Neuronal stem cell (in vitro differentiated cells): ENCODE measurements at regions not wholly inside any gene's neighbourhood (a gene's known extent, or its start where the extent isn't known, plus 50 kb on each side); places are given as distances from the start of the nearest gene placed in this dataset.

Source experiments
- DNase-seq: peaks from one replicate; pipeline ENCODE4 v3.0.0-alpha.2; 2013; ENCODE audit warnings: low spot score
- H2AFZ ChIP-seq: one replicate; pipeline ENCODE4 v1.6.1; 2013; ENCODE audit warnings: mild to moderate bottlenecking, low read length, inconsistent platforms
- H2AK5ac ChIP-seq: 2 replicates; pipeline ENCODE4 v1.6.1; 2013; ENCODE audit warnings: low read depth, mild to moderate bottlenecking, inconsistent platforms, low read length, moderate library complexity, mixed read lengths
- H2BK120ac ChIP-seq: 2 replicates; pipeline ENCODE4 v1.6.1; 2013; ENCODE audit warnings: low read depth, mild to moderate bottlenecking, inconsistent platforms, low read length, moderate library complexity, mixed read lengths
- H2BK12ac ChIP-seq: one replicate; pipeline ENCODE4 v1.6.1; 2013; ENCODE audit warnings: low read length, inconsistent platforms
- H2BK15ac ChIP-seq: 2 replicates; pipeline ENCODE4 v1.6.1; 2013; ENCODE audit warnings: mild to moderate bottlenecking, low read length, inconsistent platforms, mixed read lengths
- H2BK5ac ChIP-seq: one replicate; pipeline ENCODE4 v1.6.1; 2013; ENCODE audit warnings: inconsistent platforms, mild to moderate bottlenecking, low read length, moderate library complexity
- H3K14ac ChIP-seq: one replicate; pipeline ENCODE4 v1.6.1; 2013; ENCODE audit warnings: low read length, inconsistent platforms
- H3K18ac ChIP-seq: 2 replicates; pipeline ENCODE4 v1.6.1; 2013; ENCODE audit warnings: low read length, inconsistent platforms
- H3K23ac ChIP-seq: 2 replicates; pipeline ENCODE4 v1.6.1; 2013; ENCODE audit warnings: low read depth, mild to moderate bottlenecking, mixed read lengths, low read length, inconsistent platforms; ENCODE audit not compliant: poor library complexity
- H3K27ac ChIP-seq: replicated peaks from 3 replicates; pipeline ENCODE4 v1.5.1; 2013; ENCODE audit warnings: low read length, inconsistent platforms
- H3K27me3 ChIP-seq, 3 experiments: 2 replicates each; pipeline ENCODE4 v1.6.1; 2013; ENCODE audit warnings: low read length in 3 of 3, mild to moderate bottlenecking in 2 of 3, inconsistent platforms in 1 of 3, low read depth in 1 of 3, mixed read lengths in 1 of 3, moderate library complexity in 1 of 3; ENCODE audit not compliant: control insufficient read depth in 3 of 3, insufficient read depth in 3 of 3
- H3K36me3 ChIP-seq, 2 donors: replicated peaks in 1 of 2; 2 replicates each; pipeline ENCODE4 v1.6.1; 2013; ENCODE audit warnings: low read length in 2 of 2; ENCODE audit not compliant: control insufficient read depth in 2 of 2, insufficient read depth in 2 of 2
- H3K4ac ChIP-seq: 2 replicates; pipeline ENCODE4 v1.6.1; 2013; ENCODE audit warnings: inconsistent platforms, mild to moderate bottlenecking, low read length, moderate library complexity
- H3K4me1 ChIP-seq, 2 donors: 1 replicate in 1 of 2; 2 replicates in 1 of 2; pipeline ENCODE4 v1.6.1; 2013; ENCODE audit warnings: low read length in 2 of 2, low read depth in 1 of 2; ENCODE audit not compliant: control insufficient read depth in 2 of 2, insufficient read depth in 1 of 2
- H3K4me2 ChIP-seq: one replicate; pipeline ENCODE4 v1.6.1; 2013; ENCODE audit warnings: mild to moderate bottlenecking, low read length, inconsistent platforms; ENCODE audit not compliant: insufficient read depth, poor library complexity, severe bottlenecking
- H3K4me3 ChIP-seq, 2 donors: 2 replicates each; pipeline ENCODE4 v1.5.1; 2013; ENCODE audit warnings: low read length in 2 of 2, mild to moderate bottlenecking in 2 of 2, inconsistent platforms in 1 of 2, moderate library complexity in 1 of 2
- H3K79me1 ChIP-seq: one replicate; pipeline ENCODE4 v1.6.1; 2013; ENCODE audit warnings: low read depth, mild to moderate bottlenecking, inconsistent platforms, low read length, moderate library complexity
- H3K9ac ChIP-seq: one replicate; pipeline ENCODE4 v1.6.1; 2013; ENCODE audit warnings: mild to moderate bottlenecking, low read depth, low read length, inconsistent platforms; ENCODE audit not compliant: poor library complexity
- H3K9me3 ChIP-seq, 2 donors: replicated peaks in 1 of 2; 2 replicates each; pipeline versions ENCODE3 to v1.6.1; 2013; ENCODE audit warnings: low read length in 2 of 2, mild to moderate bottlenecking in 2 of 2, inconsistent platforms in 1 of 2, low read depth in 1 of 2, mixed read lengths in 1 of 2, moderate library complexity in 1 of 2; ENCODE audit not compliant: control insufficient read depth in 2 of 2, insufficient read depth in 1 of 2
- H4K8ac ChIP-seq: one replicate; pipeline ENCODE4 v1.6.1; 2013; ENCODE audit warnings: low read depth, mild to moderate bottlenecking, inconsistent platforms, low read length, moderate library complexity
- H4K91ac ChIP-seq: one replicate; pipeline ENCODE4 v1.6.1; 2013; ENCODE audit warnings: low read length, low read depth, mild to moderate bottlenecking, inconsistent platforms; ENCODE audit not compliant: poor library complexity
- WGBS, 2 donors: extraction: QIAGEN DNeasy Blood & Tissue Kit; methylation state at CpG; one replicate each; pipeline ENCODE4 v1.1.7; 2013; ENCODE audit warnings: missing lambda C conversion rate in 2 of 2, mixed read lengths in 1 of 2; ENCODE audit not compliant: insufficient read length in 2 of 2, insufficient replicate concordance in 1 of 2; ENCODE audit errors: extremely low coverage in 2 of 2; 5-methylcytosine and 5-hydroxymethylcytosine counted together

DNA sequence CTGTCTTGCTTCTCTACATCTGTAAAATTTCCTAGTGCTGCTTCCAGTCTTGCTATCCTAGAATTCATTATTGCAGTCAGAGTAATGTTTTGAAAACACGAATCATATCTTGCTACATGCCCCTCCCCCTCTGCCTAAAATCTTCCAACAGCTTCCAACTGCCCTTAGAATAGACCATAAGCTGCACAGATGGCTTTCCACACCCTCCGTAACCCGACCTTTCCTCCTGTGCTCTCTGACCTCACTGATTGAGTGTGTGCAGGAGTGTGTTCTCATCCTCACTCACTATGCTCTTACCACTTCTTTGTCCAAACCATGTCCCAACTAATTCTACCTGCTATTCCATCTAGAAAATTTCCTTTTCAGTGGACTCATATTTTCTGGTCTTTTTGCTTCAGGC is 121.2 kb upstream of the ANKRD1 start:
- Histone ChIP-seq H3K23ac (no peak overlapping the region), H3K4me2 (no peak overlapping the region), H4K8ac (no peak overlapping the region), H4K91ac (no peak overlapping the region), H2BK12ac (no peak overlapping the region), H3K79me1 (no peaks in the 10 kb centered on the region), H3K27ac (no peak overlapping the region), H3K4me3 (no peak overlapping the region), H3K36me3 (no peaks in the 10 kb centered on the region), H3K14ac (no peak overlapping the region), H2BK5ac (no peak overlapping the region), H3K9ac (no peak overlapping the region), H2BK15ac (no peak overlapping the region), H3K4ac (no peak overlapping the region), H2AFZ (no peak overlapping the region), H3K4me1 (peaks cover 5 to 21% of the 10 kb centered on the region in 2 donors), H2BK120ac (no peak overlapping the region), H2AK5ac (no peak overlapping the region), H3K27me3 (no peaks in the 10 kb centered on the region), H3K18ac (no peak overlapping the region), H3K9me3 (peaks cover 0 to 1% of the 10 kb centered on the region in 2 donors)
- WGBS, 2 donors: no CpG with 5 or more reads among the region's 3 CpGs
- no peak for DNase-seq

DNA sequence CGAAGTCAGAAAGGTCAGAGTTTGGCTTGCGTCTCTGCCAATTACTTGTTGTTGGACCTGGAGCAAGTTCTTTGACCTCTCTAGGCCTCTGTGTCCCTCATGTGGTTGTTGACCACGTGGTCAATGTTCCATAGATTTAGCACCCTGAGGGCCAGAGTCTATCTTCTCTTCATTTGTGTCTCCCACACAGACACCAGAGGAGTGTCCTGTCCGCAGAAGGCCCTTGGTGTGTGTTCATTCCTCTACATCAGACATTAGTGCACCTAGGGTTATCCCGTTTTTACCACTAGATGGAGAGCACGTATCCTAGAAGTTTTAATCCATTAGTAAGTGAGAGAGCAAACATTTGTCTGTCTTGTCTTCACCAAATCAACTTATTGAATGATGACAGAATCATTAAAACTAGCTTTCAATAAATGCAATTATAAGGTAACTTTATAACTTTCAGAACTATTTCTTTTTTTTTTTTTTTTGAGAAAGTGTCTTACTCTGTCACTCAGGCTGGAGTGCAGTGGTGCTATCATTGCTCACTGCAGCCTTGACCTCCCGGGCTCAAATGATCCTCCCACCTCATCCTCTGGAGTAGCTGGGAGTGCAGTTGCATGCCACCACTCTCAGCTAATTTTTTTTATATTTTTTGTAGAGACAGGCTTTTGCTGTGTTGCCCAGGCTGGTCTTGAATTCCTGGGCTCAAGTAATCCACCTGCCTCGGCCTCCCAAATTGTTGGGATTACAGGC is 122.5 kb upstream of the ANKRD1 start:
- no peak overlapping the region for H3K14ac ChIP-seq
- H2AK5ac ChIP-seq: no peak overlapping the region
- H2AFZ ChIP-seq: peak overlapping the region; percentile 23
- no peak overlapping the region for H2BK15ac ChIP-seq
- H3K27ac ChIP-seq: no peak overlapping the region
- H4K8ac ChIP-seq: no peak overlapping the region
- H3K79me1 ChIP-seq: no peaks in the 10 kb centered on the region
- no CpG with 5 or more reads among the region's 8 CpGs for WGBS, 2 donors
- no peak overlapping the region for H2BK5ac ChIP-seq
- H3K18ac ChIP-seq: no peak overlapping the region
- peaks cover 10 to 33% of the 10 kb centered on the region in 2 donors for H3K4me1 ChIP-seq
- H3K27me3 ChIP-seq: no peaks in the 10 kb centered on the region
- no peak overlapping the region for H3K23ac ChIP-seq
- H3K4me3 ChIP-seq: no peak overlapping the region
- H2BK12ac ChIP-seq: no peak overlapping the region
- H4K91ac ChIP-seq: no peak overlapping the region
- H2BK120ac ChIP-seq: no peak overlapping the region
- DNase-seq: no peak
- H3K4me2 ChIP-seq: no peak overlapping the region
- H3K4ac ChIP-seq: no peak overlapping the region
- peaks cover 0 to 1% of the 10 kb centered on the region in 2 donors for H3K9me3 ChIP-seq
- H3K9ac ChIP-seq: no peak overlapping the region
- H3K36me3 ChIP-seq: no peaks in the 10 kb centered on the region

DNA sequence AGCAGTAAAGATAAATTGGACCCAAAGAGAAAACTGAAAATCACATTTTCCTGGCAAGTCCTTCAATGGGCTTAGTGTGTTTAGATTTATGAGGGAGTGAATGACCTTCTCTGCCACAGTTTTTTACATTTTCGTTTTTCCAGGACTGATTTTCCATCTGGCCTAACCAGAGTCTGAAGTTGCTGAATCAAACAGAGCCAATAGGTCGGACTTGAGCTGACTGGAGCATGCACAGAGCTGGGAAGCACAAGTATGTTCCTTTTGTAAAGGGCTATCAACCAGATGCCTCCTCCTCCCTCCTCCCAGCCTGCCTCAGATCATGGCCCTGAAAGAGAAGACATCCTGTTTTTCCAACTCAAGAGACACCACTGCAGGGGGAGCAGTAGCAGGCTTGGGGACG is 126.0 kb upstream of the ANKRD1 start:
- WGBS, 2 donors: no CpG with 5 or more reads among the region's 3 CpGs
- Histone ChIP-seq H3K4ac (no peak overlapping the region), H3K36me3 (no peaks in the 10 kb centered on the region), H3K79me1 (no peaks in the 10 kb centered on the region), H3K4me1 (peaks cover 16 to 49% of the 10 kb centered on the region in 2 donors), H4K91ac (no peak overlapping the region), H3K9me3 (peaks cover 0 to 1% of the 10 kb centered on the region in 2 donors), H3K14ac (no peak overlapping the region), H2BK5ac (no peak overlapping the region), H3K18ac (no peak overlapping the region), H2BK12ac (no peak overlapping the region), H4K8ac (no peak overlapping the region), H3K27ac (no peak overlapping the region), H3K9ac (no peak overlapping the region), H2AK5ac (no peak overlapping the region), H3K23ac (no peak overlapping the region), H3K4me2 (no peak overlapping the region), H3K4me3 (no peak overlapping the region), H3K27me3 (no peaks in the 10 kb centered on the region), H2AFZ (peak overlapping the region; percentile 54), H2BK15ac (no peak overlapping the region), H2BK120ac (no peak overlapping the region)
- no peak for DNase-seq

DNA sequence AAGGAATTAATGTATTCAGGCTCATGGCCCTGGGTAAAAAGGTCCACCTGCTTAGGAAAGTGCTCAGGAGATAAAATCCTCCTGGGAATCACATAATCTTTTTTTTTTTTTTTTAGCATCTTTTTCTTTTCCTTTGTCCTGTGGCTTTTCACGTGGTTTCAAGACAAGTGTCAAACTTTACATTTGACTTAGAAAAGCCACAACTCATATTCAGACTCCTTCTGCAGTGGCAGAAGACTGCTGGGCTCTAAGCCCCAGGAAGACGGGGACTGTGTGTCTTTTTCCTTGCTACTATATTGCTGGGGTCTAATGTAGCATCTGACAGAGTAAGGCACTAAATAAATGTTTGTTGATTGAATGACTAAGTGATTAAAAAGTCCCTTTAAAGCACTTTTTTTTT is 127.5 kb upstream of the ANKRD1 start:
- H2BK15ac ChIP-seq: no peak overlapping the region
- no peak overlapping the region for H2BK5ac ChIP-seq
- no peak overlapping the region for H4K91ac ChIP-seq
- no peaks in the 10 kb centered on the region for H3K27me3 ChIP-seq
- no peaks in the 10 kb centered on the region for H3K36me3 ChIP-seq
- H2AK5ac ChIP-seq: no peak overlapping the region
- H2BK120ac ChIP-seq: no peak overlapping the region
- no peak overlapping the region for H3K4ac ChIP-seq
- no peak overlapping the region for H3K23ac ChIP-seq
- H2BK12ac ChIP-seq: no peak overlapping the region
- no peak overlapping the region for H3K27ac ChIP-seq
- no peak overlapping the region for H3K18ac ChIP-seq
- H2AFZ ChIP-seq: no peak overlapping the region
- H3K4me3 ChIP-seq: no peak overlapping the region
- peaks cover 0 to 1% of the 10 kb centered on the region in 2 donors for H3K9me3 ChIP-seq
- peaks cover 13 to 54% of the 10 kb centered on the region in 2 donors for H3K4me1 ChIP-seq
- no peak overlapping the region for H3K9ac ChIP-seq
- H4K8ac ChIP-seq: no peak overlapping the region
- no peaks in the 10 kb centered on the region for H3K79me1 ChIP-seq
- WGBS, 2 donors: no CpG with 5 or more reads among the region's 2 CpGs
- no peak overlapping the region for H3K14ac ChIP-seq
- no peak overlapping the region for H3K4me2 ChIP-seq
- DNase-seq: no peak
